Right atrium auricular region (tissue), 2 donors: ENCODE measurements at regions not wholly inside any gene's neighbourhood (a gene's known extent, or its start where the extent isn't known, plus 50 kb on each side); places are given as distances from the start of the nearest gene placed in this dataset.

Source experiments
- DNase-seq: peaks from one replicate; pipeline ENCODE4 v3.0.0-alpha.2; 2019; ENCODE audit warnings: low spot score
- H3K27ac ChIP-seq, 2 donors: fragments of 200-600 bp; sonication (generic); 1 replicate in 1 of 2; 2 replicates in 1 of 2; pipeline ENCODE4 v1.5.1; 2016 to 2019
- H3K27me3 ChIP-seq, 2 donors: fragments of 200-600 bp; sonication (generic); one replicate each; pipeline versions ENCODE4 v1.5.1 to v1.6.0; 2017 to 2019
- H3K36me3 ChIP-seq: fragments of 200-600 bp; sonication (generic); one replicate; pipeline ENCODE4 v1.5.1; 2016
- H3K4me1 ChIP-seq, 2 donors: fragments of 200-600 bp; sonication (generic); one replicate each; pipeline versions ENCODE4 v1.5.1 to v1.6.0; 2017 to 2019
- H3K4me3 ChIP-seq, 2 donors: fragments of 200-600 bp; sonication (generic); 1 replicate in 1 of 2; 2 replicates in 1 of 2; pipeline ENCODE4 v1.5.1; 2017 to 2019; ENCODE audit warnings: mild to moderate bottlenecking in 1 of 2, moderate library complexity in 1 of 2
- H3K9me3 ChIP-seq, 2 donors: fragments of 200-600 bp; sonication (generic); one replicate each; pipeline ENCODE4 v1.5.1; 2019
- CTCF ChIP-seq, 2 donors: fragments of 200-600 bp; sonication (generic); IDR thresholded peaks; one replicate each; pipeline ENCODE4 v1.5.1; 2019; ENCODE audit warnings: antibody characterized with exemption in 2 of 2

DNA sequence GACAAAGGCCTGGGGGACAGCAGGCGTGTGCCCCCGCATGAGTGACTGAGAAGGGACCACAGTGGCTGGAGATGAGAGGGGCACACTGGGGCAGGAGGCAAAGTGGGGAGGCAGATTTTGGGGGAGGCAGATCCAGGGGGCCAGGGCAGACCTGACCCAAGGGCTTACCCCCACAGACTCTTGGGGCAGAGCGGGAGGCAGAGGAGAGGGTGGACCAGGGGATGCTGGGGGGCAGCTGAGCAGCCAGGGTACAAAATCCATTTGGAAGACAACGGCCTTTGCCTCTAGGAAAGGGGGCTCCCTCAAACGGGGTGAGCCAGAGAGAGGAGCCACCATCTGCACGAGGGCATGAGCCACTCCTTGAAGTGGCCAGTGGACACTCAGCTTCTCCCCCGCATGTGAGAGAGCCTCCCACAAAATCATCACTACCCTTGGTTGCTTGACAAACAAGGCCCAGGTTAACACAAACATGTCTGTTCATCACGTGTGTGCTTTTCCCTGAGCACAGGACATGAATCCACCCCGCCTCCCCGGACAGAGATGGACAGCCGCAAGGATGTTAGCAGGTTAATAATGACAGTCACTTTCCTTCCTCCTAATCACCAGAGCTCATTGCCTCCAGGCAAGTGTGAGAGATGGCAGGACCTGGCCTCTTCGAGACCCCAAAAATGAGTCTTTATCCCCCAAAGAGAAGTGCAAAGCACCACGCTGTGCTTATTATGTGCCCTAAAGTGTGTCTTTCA, 72.0 kb upstream of the RAB6C start:
- no peaks in the 10 kb centered on the region for H3K4me1 ChIP-seq
- no peak overlapping the region for H3K27ac ChIP-seq
- H3K4me3 ChIP-seq, result no peak overlapping the region
- H3K27me3 ChIP-seq, result no peaks in the 10 kb centered on the region
- H3K9me3 ChIP-seq, result no peaks in the 10 kb centered on the region
- no peak for TF ChIP-seq CTCF (IDR thresholded peaks at IDR 0.05)
- no peak for DNase-seq
- H3K36me3 ChIP-seq, result no peaks in the 10 kb centered on the region

- no peak for TF ChIP-seq CTCF (IDR thresholded peaks at IDR 0.05)
- Histone ChIP-seq H3K9me3 (no peaks in the 10 kb centered on the region), H3K27me3 (no peaks in the 10 kb centered on the region), H3K4me3 (no peak overlapping the region), H3K36me3 (no peaks in the 10 kb centered on the region), H3K27ac (no peak overlapping the region), H3K4me1 (no peaks in the 10 kb centered on the region)
- DNase-seq, result peak; percentile 44
Observed at GRCh38 chr2:129908721-129909373, 70.6 kb upstream of the RAB6C start.

GRCh38 chr2:129909651-129910418, 69.6 kb upstream of the RAB6C start:
- no peaks in the 10 kb centered on the region for H3K4me1 ChIP-seq
- TF ChIP-seq CTCF (IDR thresholded peaks at IDR 0.05), result no peak
- no peak overlapping the region for H3K27ac ChIP-seq
- peak; percentile 38 for DNase-seq
- H3K27me3 ChIP-seq, result no peaks in the 10 kb centered on the region
- no peaks in the 10 kb centered on the region for H3K9me3 ChIP-seq
- no peaks in the 10 kb centered on the region for H3K36me3 ChIP-seq
- H3K4me3 ChIP-seq, result no peak overlapping the region

- H3K27me3 ChIP-seq, result no peaks in the 10 kb centered on the region
Observed at GRCh38 chr2:129910446-129911362, 68.8 kb upstream of the RAB6C start.

More at GRCh38 chr2:129910446-129911362, 68.8 kb upstream of the RAB6C start:
- no peak overlapping the region for H3K27ac ChIP-seq
- no peaks in the 10 kb centered on the region for H3K4me1 ChIP-seq
- H3K36me3 ChIP-seq, result no peaks in the 10 kb centered on the region
- H3K4me3 ChIP-seq, result no peak overlapping the region
- TF ChIP-seq CTCF (IDR thresholded peaks at IDR 0.05), result no peak
- no peaks in the 10 kb centered on the region for H3K9me3 ChIP-seq
- DNase-seq, result peak; percentile 49
